Mesothelial cell of epicardium (in vitro differentiated cells): ENCODE measurements at regions not wholly inside any gene's neighbourhood (a gene's known extent, or its start where the extent isn't known, plus 50 kb on each side); places are given as distances from the start of the nearest gene placed in this dataset.

Experiments used
- DNase-seq, 2 experiments: peaks; one replicate each; pipeline ENCODE4 v3.0.0; 2021; ENCODE audit warnings: low spot score in 2 of 2; ENCODE audit not compliant: unreplicated experiment in 2 of 2
- H3K27ac Mint-ChIP-seq: 2 replicates; pipeline ENCODE4 v1.8.0; 2021; ENCODE audit warnings: mixed read lengths
- H3K27me3 Mint-ChIP-seq: 2 replicates; pipeline ENCODE4 v1.8.0; 2021; ENCODE audit warnings: low read depth, mixed read lengths
- H3K36me3 Mint-ChIP-seq: 2 replicates; pipeline ENCODE4 v1.8.0; 2021; ENCODE audit warnings: mixed read lengths
- H3K4me1 Mint-ChIP-seq: 2 replicates; pipeline ENCODE4 v1.8.0; 2021; ENCODE audit warnings: mixed read lengths
- H3K4me3 Mint-ChIP-seq: 2 replicates; pipeline ENCODE4 v1.8.0; 2021; ENCODE audit warnings: mild to moderate bottlenecking, moderate library complexity, mixed read lengths
- H3K9me3 Mint-ChIP-seq: 2 replicates; pipeline ENCODE4 v1.8.0; 2021; ENCODE audit warnings: mixed read lengths
- TF ChIP-seq, protein P1 (sequence below): fragments of 200-600 bp; sonication (generic); IDR thresholded peaks from one replicate; pipeline ENCODE4 v1.5.0; 2021; ENCODE audit warnings: antibody characterized with exemption; ENCODE audit not compliant: unreplicated experiment

DNA sequence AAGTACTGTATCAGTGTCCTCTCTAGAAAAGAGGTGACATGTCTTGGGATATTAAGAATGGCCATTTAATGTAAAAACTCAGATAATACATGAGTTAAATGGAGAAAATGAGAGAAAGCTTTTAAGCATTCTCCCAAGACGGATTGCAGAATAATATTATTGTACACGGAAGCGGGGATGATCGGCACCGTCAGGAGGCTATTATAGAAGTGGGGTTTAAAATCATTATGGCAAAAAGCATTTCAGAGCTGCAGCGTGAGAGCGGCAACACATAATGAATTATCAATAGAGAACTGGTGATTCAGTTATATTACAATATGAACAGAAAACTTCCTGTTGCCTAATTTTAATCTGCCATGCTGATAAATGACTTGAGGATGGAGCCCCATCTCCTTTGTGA lies 261.7 kb upstream of the IRX3 start:
- Mint-ChIP-seq H3K9me3 (peaks cover 4% of the 10 kb centered on the region), H3K27ac (no peak overlapping the region), H3K4me1 (peaks cover 16% of the 10 kb centered on the region), H3K27me3 (peaks cover 51% of the 10 kb centered on the region), H3K4me3 (no peak overlapping the region), H3K36me3 (no peaks in the 10 kb centered on the region)
- no peak for DNase-seq
- TF ChIP-seq, protein P1, sequence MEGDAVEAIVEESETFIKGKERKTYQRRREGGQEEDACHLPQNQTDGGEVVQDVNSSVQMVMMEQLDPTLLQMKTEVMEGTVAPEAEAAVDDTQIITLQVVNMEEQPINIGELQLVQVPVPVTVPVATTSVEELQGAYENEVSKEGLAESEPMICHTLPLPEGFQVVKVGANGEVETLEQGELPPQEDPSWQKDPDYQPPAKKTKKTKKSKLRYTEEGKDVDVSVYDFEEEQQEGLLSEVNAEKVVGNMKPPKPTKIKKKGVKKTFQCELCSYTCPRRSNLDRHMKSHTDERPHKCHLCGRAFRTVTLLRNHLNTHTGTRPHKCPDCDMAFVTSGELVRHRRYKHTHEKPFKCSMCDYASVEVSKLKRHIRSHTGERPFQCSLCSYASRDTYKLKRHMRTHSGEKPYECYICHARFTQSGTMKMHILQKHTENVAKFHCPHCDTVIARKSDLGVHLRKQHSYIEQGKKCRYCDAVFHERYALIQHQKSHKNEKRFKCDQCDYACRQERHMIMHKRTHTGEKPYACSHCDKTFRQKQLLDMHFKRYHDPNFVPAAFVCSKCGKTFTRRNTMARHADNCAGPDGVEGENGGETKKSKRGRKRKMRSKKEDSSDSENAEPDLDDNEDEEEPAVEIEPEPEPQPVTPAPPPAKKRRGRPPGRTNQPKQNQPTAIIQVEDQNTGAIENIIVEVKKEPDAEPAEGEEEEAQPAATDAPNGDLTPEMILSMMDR, result no peak

DNA sequence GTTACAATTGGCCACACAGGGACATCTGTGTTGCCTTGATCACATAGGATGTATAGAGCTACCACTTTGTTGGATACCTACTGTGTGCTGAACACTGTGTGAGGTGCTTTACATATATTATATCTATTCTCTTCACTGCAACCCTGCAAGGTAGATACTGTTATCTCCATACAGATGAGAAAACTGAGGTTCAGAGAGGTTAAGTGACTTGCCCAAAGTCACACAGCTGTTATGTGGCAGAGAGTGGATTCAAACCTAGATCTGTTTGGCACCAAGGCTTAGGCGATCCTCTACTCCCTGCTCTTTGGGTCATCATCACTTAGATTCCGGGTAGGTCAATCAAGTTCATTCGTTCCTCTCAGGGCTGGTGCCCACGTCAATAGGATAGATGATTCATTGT lies 260.5 kb upstream of the IRX3 start:
- TF ChIP-seq, protein P1, result no peak
- DNase-seq, result no peak
- H3K9me3 Mint-ChIP-seq, result peaks cover 4% of the 10 kb centered on the region
- H3K27ac Mint-ChIP-seq, result no peak overlapping the region
- H3K4me1 Mint-ChIP-seq, result peaks cover 24% of the 10 kb centered on the region
- H3K27me3 Mint-ChIP-seq, result peaks cover 55% of the 10 kb centered on the region
- no peak overlapping the region for H3K4me3 Mint-ChIP-seq
- H3K36me3 Mint-ChIP-seq, result no peaks in the 10 kb centered on the region

DNA sequence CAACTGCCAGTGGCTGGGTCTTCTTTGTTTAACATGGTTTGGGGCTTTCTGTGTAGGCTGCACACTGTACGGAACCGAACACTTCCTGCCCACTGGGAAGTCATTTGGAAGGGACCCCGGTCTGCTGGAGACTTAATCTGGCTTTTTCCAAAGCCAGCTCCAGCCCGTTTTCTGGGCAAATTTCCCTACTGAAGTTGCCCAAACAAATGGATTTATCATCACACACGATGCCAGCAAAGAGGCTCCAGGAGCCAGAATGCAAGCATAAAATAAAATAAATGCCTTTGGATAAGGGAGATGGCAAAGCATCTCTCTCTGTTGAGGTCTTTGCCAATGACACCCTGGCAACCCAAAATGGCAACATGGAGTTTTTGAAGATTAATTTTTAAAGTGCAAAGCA lies 259.9 kb upstream of the IRX3 start:
- Mint-ChIP-seq H3K4me1 (peaks cover 29% of the 10 kb centered on the region), H3K36me3 (no peaks in the 10 kb centered on the region), H3K27ac (no peak overlapping the region), H3K4me3 (no peak overlapping the region), H3K9me3 (peaks cover 2% of the 10 kb centered on the region), H3K27me3 (peaks cover 58% of the 10 kb centered on the region)
- TF ChIP-seq, protein P1, result no peak
- DNase-seq, result no peak

DNA sequence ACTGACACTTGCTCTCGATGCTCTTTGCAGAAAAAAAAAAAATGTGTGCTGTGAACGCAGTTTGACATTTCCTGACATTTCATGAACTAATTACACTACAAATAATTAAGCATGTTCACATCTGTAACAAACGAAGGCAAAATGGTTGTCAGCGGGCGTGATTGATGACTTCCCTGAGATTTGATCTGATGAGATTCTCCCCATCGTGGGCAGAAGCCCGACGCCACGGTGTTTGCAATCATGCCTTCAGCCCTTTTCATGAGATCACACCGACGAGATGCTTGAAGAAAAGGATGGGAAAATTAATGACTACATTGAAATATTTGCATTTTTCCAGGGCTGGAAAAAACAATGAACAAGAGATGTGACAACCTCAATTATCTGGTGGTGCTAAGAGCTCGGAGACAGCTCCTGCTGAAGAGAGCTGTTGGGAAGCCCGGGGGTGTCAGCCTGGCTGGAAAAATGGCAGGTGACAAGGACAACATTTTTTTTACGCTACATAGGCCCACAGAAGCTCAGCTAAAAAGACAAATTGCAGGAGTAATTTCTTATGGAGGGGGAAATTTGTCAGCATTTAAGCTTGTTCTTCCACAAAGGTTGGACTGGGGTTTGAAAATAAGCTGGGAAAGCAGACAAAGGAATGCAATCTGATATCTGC lies 259.4 kb upstream of the IRX3 start:
- H3K27me3 Mint-ChIP-seq, result peaks cover 60% of the 10 kb centered on the region
- H3K36me3 Mint-ChIP-seq, result no peaks in the 10 kb centered on the region
- DNase-seq, result no peak
- TF ChIP-seq, protein P1, result no peak
- H3K27ac Mint-ChIP-seq, result no peak overlapping the region
- H3K9me3 Mint-ChIP-seq, result no peaks in the 10 kb centered on the region
- H3K4me3 Mint-ChIP-seq, result no peak overlapping the region
- peaks cover 34% of the 10 kb centered on the region for H3K4me1 Mint-ChIP-seq

DNA sequence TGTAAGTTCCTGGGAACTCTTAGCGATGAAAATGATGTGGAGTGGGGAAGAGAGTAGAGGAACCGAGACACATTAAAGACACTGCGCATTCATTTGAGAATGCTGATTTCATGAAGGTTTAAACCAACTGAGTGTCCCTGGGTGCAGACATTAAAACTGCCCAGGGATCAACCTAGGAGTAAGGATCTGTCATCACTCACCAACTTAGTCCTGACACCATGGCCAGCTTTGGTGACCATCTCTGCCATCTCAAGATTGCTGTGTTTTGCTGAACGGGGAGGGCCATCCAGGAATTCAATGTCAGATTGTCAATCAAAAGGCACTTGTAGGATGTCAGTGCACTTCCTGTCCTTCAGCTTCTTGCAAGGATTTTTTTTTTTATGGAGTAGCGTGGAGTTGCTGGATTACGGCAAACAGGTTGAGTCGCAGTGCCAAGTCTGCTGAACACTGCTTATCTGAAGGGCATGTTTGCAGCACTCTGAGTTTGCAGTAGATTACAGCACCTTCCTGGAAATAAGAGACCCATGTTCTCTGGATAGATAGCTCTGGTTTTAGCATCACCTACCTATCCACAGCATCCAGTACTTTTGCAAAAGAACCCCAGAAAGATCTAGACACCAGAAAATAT lies 258.1 kb upstream of the IRX3 start:
- Mint-ChIP-seq H3K9me3 (no peaks in the 10 kb centered on the region), H3K36me3 (no peaks in the 10 kb centered on the region), H3K4me3 (no peak overlapping the region), H3K27me3 (peaks cover 61% of the 10 kb centered on the region), H3K27ac (no peak overlapping the region), H3K4me1 (peaks cover 47% of the 10 kb centered on the region)
- TF ChIP-seq, protein P1, result no peak
- DNase-seq, result no peak
